ENCODE measurements at regions not wholly inside any gene's neighbourhood (a gene's known extent, or its start where the extent isn't known, plus 50 kb on each side); places are given as distances from the start of the nearest gene placed in this dataset.

DNA sequence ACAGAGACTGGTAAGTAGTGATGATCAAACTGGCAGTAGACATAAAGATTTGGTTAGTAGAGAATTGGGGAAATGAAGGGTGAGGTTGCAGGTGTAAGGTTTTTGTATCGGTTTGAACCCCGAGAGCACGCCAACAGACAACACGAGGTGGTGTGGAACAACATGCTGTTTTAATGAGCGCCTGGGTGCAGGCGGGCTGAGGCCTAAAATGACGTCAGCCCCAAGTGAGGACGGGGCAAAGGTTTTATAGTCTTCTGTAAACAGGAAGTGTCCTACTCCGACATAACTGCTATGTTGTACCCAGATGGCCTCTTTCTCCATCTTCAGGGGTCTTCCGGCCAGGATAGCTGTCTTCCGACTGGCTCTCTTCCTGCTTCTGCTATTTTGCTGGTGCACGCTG is 178.8 kb downstream of the HHIPL2 start:
- no peak for DNase-seq

DNA sequence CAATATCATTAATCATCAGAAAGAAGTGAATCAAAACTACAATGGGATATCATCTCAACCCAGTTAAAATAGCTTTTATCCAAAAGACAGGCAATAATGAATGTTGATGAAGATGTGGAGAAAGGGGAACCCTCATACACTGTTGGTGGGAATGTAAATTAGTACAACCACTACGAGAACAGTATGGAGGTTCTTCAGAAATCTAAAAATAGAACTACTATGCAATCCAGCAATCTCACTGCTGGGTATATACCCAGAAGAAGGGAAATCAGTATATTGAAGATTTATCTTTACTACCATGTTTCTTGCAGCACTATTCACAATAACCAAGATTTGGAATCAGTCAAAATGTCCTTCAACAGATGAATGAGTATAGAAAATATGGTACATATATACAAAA is 189.8 kb downstream of the HHIPL2 start:
- no peak for DNase-seq

DNA sequence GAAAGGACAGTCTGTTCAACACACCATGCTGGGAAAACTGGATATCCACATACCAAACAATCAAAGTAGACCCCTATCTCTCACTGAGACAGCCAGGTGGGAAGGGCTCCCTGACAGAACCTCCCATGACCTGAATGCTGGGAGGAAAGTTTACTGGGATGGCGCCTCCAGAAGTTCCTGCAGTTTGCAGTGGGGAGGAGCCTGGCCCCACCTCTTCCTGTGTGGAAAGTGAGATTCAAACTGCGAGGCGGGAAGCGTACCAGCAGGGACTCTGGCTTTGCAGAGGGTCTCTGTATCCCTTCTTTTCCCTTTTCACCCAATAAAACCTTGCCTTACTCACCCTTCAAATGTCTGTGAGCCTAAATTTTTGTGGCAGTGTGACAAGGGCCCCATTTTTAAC is 190.7 kb downstream of the HHIPL2 start:
- no peak for DNase-seq

DNA sequence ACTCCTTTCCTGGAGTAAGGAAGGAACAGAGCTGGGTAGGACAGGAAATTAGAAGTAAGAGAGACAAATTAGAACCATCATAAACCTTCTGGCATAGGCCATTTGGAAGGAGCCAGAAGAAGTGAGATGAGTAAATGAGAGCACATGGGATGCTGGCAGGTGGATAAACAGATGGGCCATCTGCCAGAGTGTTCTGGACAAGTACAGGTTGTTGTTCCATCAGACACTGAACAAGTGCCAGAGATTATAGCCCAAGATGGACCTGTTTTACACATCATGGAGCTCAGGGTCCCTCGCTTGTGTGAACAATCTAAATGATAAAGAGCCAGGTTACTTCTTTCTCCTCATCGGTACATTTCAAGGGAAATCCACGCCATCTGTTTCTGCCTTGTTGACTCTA is 200.3 kb downstream of the HHIPL2 start:
- DNase-seq = no peak

DNA sequence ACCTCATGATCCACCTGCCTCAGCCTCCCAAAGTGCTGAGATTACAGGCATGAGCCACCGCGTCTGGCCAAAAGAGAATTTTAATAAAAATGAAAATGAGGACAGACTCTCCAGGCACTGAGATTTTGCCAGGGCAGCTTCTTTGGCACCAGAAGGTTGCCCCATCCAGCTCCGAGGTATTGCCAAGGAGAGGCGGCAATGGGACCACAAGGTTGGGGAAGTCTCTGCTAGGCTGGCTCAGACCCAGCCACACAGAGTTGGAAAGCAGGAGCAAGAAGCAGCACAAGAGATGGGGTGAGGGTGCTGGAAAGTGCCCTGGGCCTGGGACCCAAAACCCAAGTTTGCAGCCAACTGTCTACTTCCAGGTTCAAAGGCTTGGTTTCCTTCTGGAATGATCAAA is 200.9 kb downstream of the HHIPL2 start:
- DNase-seq = no peak

DNA sequence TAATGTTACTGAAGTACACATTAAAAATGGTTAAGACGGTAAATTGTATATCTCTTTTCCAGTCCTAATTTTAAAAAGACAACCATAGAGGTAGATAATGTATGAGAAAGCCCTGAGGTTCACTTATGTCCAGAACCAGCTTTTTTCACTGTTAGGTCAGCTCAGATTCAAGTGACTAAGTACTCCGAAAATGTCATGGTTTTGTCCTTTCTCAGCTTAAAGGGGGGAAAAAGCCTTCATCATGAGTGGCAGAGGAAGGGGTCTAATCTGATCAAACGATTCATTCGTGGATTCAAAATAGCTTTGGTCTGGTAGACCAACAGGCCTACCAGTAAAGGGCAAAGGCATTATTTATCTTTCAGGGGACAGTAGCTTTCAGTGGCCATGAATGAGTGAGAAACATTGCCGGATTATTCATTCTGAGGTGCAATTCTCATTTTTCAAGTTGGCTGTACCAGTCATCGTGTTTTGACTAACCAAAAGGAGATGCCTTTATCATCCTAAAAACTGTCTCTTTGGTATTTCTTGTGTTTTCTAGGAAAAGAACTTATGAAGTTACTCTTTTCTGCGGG is 208.4 kb downstream of the HHIPL2 start:
- no peak for DNase-seq

DNA sequence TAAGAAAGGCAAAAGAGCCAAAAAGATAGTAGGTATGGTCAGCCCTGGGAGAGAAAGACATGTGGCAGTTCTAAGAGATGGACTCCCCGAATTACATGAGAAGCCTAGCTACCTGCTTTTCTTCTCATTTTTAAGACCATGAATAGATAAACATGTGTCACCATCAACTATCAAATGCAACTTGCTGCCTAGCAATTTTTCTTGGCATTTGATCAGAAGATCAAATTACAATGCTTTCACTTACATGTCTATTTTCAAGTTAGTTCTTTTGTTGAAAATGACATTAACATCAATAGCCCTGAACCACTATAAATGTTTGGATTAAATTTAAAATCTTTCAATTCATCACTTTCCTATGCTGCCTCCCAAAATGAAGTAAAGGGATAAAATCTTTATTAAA is 212.3 kb downstream of the HHIPL2 start:
- no peak for DNase-seq

DNA sequence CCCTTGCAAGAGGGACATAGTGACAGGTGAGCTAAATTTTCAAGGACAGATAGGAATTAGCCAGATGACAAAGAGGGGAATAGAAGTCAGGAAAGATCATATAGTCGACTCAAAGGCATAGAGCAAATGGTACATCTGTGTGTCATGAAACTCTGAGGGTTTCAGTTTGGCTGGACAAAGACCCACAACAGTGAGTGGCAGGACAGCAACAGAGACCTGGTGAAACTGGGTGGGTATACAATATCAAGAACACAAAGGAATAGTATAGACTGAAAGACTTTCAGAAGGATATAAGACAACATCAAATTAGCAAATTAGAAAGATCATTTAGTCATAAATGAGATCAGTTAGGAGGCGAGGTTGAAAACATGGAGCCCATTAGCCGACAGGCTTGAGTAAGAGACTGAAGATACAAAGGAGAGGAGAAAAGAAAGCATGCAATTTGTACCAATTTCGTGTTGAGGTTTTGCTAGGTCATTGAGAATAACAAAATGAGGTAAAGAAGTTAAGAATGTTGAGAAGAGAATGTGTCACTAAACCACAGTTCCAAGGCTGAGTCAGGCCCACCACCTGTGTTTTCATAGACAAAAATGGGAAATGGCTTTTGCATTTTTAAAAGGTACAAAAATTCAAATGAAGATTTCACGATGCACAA is 213.8 kb downstream of the HHIPL2 start:
- no peak for DNase-seq

DNA sequence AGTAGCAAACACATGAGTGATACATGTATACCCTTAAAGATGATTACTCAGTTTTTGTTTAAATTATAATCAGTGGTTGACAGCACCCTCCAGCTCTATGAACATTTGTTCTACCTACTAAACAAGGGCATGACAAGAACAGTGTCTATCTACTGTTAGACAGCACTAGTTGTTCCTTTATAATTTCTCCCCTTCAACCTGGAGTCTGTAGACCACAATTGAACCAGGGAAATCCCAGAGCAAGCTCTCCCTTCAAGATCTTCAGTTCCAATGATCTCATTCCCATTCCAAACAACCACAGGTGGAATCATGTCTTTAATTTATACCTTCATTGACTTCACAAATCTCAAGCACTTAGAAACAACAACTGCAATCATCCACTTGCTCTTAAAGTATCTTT is 216.1 kb downstream of the HHIPL2 start:
- no peak for DNase-seq

DNA sequence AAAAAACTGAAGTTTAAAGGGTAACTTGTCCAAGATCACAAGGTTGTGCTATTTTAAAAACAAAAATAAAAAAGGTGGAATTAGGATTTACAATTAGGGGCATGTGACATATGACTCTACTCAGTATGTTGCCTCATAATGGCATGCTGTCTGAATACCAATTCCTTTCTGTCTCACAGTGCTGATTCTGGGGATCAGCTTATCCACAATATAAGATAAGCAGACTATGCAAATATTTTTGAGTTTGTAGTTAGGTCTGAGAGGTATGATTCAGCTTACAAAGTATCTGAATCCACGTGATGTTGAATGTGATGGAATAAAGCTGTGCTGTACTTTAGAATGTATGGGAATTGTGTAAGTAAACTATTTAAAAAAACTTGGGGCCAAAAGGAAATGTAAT is 216.6 kb downstream of the HHIPL2 start:
- DNase-seq = no peak

DNA sequence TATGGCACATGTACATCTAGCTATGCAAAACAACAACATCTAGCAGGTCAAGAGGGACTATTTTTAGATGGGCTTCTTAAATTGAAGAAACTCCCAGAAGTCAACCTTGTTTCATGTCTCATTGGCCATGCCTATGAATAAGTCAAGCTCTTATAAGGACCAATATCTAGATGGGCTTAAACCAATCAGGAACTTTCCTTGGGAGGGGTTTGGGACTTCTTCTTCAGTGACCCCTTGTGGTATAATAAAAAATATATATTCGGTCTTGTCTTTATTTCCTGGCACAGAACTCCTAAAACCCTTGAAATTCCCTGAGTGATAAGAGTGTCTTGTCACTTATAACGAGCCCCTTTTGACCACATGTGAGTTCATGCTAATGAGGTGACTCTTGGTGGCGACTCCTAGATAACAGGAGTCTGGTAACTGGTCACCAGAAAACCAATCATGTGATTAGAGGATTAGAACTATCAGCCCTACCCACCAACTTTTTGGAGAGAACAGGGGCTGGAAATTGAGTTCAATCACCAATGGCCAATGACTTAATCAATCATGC is 218.3 kb downstream of the HHIPL2 start:
- DNase-seq = no peak

DNA sequence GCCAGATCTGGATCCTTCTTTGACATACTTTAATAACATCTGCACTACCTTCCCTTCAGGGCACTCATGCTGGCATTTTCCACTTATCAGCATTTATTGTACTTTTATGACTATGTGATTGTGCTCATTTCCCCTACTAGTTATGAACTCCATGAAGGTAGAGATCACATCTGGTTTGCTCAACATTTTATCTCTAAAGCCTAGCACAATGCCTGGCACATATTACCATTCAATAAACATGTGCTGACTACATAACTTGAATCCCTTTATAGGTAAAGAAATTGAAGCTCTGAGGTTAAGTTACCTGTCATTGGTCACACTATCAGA is 221.2 kb downstream of the HHIPL2 start:
- no peak for DNase-seq

DNA sequence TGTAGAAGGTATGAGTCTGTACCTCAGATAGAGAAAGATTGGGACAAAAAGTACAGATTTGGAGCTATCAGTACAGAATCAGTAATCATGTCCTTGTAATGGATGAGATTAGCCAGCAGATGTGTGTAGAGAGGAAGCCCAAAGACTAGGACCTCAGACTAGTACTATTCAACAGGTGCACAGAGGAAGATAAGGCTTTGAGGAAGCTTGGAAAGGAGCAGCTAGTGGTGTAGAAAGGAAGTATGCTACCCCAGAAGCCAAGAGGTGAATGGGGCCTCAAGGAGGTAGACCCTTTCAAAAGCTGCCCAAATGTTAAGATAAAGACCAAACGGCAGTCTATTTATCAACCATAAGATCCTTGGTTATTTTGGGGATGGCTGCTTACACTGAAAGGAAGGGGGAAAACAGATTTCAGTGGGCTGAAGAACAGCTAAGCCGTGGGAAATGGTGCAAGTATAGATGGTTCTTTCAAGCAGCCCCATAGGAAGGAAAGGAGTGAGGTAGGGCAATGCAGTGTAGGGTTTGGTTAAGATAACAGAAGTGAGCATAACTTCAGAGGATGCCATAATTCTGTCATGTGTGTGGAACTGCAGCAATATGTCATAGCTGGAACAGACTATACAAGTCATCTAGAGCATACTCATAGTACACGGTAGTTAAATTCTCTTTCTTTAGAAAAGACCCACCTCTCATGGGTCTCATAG is 221.7 kb downstream of the HHIPL2 start:
- DNase-seq = no peak

DNA sequence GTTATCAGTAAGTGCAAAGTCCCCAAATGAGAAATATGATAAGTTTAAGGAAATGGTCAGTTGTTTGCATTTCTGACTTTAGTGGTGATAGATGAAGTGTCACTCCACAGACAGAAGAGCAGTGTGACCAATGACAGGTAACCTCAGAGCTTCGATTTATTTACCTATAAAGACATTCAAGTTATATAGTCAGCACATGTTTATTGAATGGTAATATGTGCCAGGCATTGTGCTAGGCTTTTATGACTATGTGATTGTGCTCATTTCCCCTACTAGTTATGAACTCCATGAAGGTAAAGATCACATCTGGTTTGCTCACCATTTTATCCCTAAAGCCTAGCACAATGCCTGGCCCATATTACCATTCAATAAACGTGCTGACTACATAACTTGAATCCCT is 222.4 kb downstream of the HHIPL2 start:
- no peak for DNase-seq

DNA sequence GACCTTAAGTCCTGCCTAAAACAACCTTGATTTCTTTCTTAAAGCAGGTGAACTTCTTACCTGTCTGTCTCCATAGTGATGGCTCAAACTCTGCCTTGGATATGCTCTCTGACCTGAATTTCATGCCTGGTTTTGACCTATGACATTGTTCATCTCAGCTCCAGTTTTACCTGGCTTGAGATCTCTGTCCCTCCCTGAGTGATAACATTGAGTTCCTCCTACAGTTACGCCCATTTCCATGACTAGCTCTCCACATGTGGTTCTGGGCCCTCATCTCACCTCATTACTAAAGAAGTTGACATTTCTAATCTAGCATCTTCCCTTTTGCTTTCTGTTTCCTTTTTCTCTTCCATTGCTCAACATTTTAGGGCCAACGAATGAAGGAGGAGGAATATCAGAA is 233.1 kb downstream of the HHIPL2 start:
- DNase-seq = no peak

DNA sequence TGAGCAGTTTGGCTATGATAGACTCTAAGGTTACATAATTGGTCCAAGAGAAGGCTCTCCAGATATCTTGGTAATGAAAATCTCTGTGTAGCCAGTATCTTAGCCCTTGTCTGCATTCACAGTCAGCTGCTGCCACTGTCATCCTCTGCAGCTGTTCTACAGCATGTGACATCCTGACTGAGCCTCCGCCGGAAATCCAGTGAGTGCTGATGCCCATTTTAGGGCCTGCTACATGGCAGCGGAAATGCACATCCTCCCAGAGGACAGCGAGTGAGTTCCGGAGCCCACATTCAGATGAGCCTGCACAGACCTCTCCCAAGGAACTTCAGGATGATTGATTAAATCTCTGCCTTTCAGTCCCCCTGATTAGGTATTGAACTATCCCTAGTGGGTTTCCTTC is 237.1 kb downstream of the HHIPL2 start:
- DNase-seq = no peak

DNA sequence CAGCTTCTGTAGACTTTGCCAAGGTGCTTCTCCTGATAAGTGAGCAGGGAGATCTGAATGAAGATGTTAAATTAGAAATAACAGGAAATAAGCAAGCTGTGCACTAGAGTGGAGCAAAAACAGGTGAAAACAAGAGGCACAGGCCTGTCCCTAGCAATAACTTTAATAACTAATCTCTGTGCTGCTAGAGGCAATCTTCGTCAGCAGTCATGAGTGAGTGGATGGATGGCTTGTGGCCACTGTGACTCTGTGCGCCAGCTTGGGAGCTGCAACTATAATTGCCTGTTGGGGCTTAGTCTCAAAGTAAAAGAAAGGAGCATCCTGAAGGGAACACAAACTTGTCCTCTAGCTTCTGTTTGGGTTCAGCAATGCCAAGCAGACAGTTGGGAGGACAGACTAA is 240.3 kb downstream of the HHIPL2 start:
- no peak for DNase-seq

DNA sequence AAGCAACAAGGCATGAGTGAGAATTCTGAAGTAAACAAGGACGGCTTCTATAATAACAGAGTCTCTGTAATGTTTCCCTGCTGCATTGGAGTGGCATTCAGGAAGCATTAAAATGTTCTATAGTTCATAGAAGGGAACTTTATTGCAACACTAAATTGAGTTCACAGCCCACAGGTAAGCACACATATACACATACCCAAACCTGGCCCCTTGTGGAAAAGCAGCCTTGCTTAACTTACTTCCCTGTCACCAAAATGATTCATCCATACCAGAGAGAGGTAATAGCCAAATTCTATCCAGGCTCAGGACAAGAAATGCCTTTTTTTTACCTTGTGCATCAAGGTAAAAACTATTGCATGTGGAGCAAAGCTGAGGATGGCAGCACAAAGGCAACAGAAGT is 241.4 kb downstream of the HHIPL2 start:
- no peak for DNase-seq

DNA sequence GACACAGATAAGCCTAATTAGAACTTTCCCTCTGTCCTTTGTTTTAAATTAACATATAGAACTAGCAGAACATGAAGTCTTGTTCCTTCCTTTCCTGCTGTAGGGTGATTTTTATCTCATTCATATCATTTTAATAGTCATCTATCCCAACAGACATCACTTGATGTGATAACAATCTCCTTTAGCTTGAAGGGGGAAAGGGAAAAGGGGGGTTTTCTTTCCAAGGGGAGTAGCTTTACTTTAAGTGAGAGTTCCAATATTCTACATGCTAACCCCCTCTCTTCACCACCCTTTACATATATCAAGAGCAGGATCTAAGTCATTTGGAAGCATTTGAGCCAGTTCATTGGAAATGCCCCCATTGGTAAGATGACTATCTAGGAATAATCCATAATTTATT is 241.9 kb downstream of the HHIPL2 start:
- DNase-seq = no peak

DNA sequence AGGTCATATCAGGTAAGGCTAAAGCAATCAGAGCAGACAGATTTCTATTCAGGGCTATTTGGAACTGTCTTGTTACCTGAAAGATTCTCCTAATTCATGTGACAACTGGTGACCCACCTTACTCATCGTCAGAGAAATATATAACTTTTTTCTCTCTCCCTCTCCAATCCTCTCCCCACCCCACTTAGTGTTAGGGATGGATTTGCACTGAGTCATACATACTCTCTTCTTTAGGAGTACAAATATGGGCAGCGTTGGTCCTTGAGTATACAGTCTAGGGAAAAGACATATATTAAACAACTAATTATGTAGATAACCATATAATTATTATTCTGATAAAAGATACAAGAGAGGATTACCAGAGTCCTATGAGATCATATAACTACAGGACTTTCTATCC is 246.3 kb downstream of the HHIPL2 start:
- no peak for DNase-seq

DNA sequence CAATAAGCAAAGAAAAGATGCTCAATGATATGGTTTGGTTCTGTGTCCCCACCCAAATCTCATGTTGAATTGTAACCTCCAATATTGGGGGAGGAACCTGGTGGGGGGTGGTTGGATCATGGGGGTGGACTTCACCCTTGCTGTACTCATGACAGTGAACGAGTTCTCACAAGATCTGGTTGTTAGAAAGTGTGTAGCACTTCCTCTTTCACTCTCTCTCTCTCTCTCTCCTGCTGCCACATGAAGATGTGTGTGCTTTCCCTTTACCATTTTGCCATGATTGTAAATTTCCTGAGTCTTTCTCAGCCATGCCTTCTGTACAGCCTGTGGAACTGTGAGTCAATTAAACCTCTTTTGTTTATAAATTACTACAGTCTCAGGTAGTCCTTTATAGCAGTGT is 248.4 kb downstream of the HHIPL2 start:
- no peak for DNase-seq

DNA sequence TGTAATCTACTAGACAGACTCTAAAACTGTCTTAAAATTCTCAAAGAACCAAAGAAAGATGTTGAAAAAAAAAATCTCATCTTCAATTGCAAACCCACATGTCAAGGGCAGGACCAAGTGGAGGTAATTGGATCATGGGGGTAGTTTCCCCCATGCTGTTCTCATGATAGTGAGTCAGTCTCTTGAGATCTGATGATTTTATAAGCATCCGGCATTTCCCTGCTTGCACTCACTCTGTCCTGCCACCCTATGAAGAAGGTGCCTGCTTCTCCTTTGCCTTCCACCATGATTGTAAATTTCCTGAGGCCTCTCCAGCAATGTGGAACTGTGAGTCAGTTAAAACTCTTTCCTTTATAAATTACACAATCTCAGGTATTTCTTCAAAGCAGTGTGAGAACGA is 257.0 kb downstream of the HHIPL2 start:
- DNase-seq = no peak

DNA sequence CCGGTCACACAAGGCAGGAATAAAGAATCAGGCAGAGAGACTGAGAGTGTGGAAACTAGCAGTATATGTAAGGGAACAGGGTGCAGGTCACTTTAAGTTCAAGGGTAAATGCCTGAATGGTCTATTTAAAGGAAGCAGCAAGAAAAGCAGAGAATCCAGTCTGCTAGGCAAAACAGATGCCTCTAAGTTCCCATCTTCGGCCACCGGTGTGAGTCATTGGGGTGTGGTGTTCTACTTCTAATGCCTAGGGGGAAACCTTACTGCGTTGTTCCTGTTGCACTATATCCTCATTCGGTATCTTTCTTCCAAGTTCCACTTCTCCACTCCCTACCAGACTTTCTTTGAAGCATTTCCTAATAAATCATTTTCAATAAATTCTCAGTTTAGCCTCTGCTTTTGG is 259.9 kb downstream of the HHIPL2 start:
- DNase-seq = no peak

DNA sequence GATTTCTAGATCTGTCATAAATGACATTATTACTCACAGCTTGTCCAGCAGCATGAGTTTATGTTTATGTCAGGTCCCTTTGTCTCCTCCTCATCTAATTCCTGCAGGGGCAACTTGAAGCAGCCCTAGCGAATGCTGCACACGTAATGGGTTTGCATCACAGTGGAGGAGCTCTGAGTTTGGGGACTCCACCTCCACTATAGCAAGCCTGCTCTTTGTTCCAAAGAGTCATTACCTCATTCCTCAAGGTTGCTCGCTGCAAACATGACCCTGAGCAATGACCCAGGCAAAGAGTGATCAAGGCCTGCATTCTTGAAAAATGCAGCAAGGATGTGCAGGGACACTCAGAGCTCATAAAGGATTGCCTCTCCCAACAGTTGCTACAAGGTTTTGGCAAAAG is 261.9 kb downstream of the HHIPL2 start:
- DNase-seq = no peak

DNA sequence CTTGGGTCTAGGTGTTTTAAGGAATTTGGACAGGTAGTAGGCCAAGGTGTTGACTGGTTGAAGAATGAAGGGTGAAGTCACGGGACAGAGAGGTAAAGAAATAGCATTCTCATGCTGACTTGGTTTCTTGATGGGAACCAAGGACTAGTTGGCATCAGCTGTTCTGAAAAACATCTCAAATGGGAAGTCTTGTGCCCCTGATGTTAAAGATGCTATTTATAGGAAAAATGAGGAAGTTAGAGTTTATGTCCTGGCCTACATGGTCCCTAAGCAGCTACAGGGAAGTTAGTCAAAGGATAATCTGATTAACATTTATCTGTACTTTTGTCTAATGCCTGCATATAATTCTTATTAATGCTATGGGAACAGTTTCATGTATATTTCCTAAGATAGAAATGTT is 262.4 kb downstream of the HHIPL2 start:
- DNase-seq = no peak

Data from effector CD8-positive, alpha-beta T cell (primary cell).